ENCODE measurements at regions not wholly inside any gene's neighbourhood (a gene's known extent, or its start where the extent isn't known, plus 50 kb on each side); places are given as distances from the start of the nearest gene placed in this dataset.

GRCh38 chr20:12957968-12958367, 50.8 kb upstream of the SPTLC3 start:
- Histone ChIP-seq H3K4me3 (IDR thresholded peaks at IDR 0.05; ENCODE audit: insufficient read depth, low read depth, low read length) (no peak overlapping the region), H3K4me1 (ENCODE audit: low read depth, poor library complexity, severe bottlenecking) (peaks cover 10% of the 10 kb centered on the region), H4K20me1 (ENCODE audit: insufficient read depth) (no peaks in the 10 kb centered on the region), H3K27ac (no peak overlapping the region), H2AFZ (ENCODE audit: low read depth) (no peak overlapping the region), H3K9ac (no peak overlapping the region), H3K36me3 (ENCODE audit: insufficient read depth) (no peaks in the 10 kb centered on the region), H3K79me2 (ENCODE audit: insufficient read depth, low read depth) (no peaks in the 10 kb centered on the region), H3K27me3 (ENCODE audit: insufficient read depth, low read depth) (no peaks in the 10 kb centered on the region), H3K4me2 (no peak overlapping the region)
- TF ChIP-seq, protein P1, sequence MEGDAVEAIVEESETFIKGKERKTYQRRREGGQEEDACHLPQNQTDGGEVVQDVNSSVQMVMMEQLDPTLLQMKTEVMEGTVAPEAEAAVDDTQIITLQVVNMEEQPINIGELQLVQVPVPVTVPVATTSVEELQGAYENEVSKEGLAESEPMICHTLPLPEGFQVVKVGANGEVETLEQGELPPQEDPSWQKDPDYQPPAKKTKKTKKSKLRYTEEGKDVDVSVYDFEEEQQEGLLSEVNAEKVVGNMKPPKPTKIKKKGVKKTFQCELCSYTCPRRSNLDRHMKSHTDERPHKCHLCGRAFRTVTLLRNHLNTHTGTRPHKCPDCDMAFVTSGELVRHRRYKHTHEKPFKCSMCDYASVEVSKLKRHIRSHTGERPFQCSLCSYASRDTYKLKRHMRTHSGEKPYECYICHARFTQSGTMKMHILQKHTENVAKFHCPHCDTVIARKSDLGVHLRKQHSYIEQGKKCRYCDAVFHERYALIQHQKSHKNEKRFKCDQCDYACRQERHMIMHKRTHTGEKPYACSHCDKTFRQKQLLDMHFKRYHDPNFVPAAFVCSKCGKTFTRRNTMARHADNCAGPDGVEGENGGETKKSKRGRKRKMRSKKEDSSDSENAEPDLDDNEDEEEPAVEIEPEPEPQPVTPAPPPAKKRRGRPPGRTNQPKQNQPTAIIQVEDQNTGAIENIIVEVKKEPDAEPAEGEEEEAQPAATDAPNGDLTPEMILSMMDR (conservative IDR thresholded peaks at IDR 0.05; ENCODE audit: low read depth, low read length) = no peak

Data from KMS-11 (cell line).